Transverse colon (tissue), 3 donors: ENCODE measurements at regions not wholly inside any gene's neighbourhood (a gene's known extent, or its start where the extent isn't known, plus 50 kb on each side); places are given as distances from the start of the nearest gene placed in this dataset.

Experiments
- CTCF ChIP-seq, 5 experiments: fragments of 200-600 bp in 3 of 5; fragments of 450-650 bp in 2 of 5; sonication (generic) in 3 of 5; IDR thresholded peaks; 1 replicate in 2 of 5; 2 replicates in 3 of 5; pipeline ENCODE4 v1.5.1; 2016 to 2017; ENCODE audit warnings: antibody characterized with exemption in 5 of 5, inconsistent platforms in 3 of 5, mild to moderate bottlenecking in 2 of 5, moderate library complexity in 1 of 5
- EP300 ChIP-seq: sonication (generic); formaldehyde crosslinking; IDR thresholded peaks from one replicate; pipeline ENCODE4 v1.6.1; 2017; ENCODE audit warnings: antibody characterized with exemption, low read depth
- POLR2A ChIP-seq: fragments of 450-650 bp; IDR thresholded peaks from one replicate; pipeline ENCODE4 v1.6.1; 2016; ENCODE audit warnings: antibody characterized with exemption, mild to moderate bottlenecking, moderate library complexity

- no peak for TF ChIP-seq CTCF (IDR thresholded peaks at IDR 0.05)
- no peak for TF ChIP-seq EP300
- no peak for TF ChIP-seq POLR2A
Observed at GRCh38 chr17:70408768-70409167, 239.4 kb downstream of the KCNJ2 start.
